Stimulated activated CD4-positive, alpha-beta T cell treated with anti-CD3 and anti-CD28 coated beads, Interleukin-2, amount 100 ng/mL, for 24 hours (primary cell): ENCODE measurements at regions not wholly inside any gene's neighbourhood (a gene's known extent, or its start where the extent isn't known, plus 50 kb on each side); places are given as distances from the start of the nearest gene placed in this dataset.
"Not testable (repeated sequence)": the region's sequence is repeated elsewhere in the genome, so short reads cannot be mapped to it uniquely, and the experiment has no call there.

ENCODE experiments used
- DNase-seq, 2 donors: peaks; one replicate each; pipeline ENCODE4 v3.0.0-alpha.2; 2020

DNA sequence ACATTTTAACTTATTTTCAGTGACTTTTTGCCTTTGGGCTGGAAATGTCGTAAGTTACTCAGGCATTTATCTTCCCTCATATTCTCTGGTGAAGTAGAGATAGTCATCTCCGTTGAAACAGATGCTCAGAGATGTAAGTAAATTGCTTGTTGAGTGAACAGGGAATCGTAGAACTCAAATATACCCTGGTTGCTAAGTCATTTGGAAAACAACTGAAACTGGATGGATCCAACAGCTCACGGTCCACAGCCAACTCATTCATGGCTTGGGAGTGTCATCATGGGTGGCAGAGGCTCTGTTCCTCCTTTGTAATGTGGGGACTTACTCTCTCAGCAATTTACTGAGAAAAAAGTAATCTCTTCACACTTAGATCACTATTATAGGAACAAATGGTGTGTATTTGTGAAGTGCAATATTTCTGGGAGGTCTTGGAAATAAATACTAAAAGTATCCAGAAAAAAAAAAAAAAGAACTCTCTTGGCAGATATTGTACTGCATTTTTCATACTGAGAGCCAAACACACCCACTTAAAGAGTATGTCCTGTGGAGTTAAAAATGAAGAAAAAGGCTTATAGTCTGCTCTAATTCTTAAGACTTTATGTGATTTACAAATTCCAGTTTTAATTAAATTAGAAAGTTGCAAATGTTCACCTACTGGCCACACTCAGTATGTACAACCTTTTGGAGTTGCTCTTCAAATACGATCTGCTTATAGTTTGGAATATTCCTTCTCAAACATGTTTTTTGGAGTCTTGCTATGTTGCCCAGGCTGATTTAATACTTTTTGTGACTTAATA, 107.4 kb downstream of the LEPR start:
- no peak for DNase-seq

DNA sequence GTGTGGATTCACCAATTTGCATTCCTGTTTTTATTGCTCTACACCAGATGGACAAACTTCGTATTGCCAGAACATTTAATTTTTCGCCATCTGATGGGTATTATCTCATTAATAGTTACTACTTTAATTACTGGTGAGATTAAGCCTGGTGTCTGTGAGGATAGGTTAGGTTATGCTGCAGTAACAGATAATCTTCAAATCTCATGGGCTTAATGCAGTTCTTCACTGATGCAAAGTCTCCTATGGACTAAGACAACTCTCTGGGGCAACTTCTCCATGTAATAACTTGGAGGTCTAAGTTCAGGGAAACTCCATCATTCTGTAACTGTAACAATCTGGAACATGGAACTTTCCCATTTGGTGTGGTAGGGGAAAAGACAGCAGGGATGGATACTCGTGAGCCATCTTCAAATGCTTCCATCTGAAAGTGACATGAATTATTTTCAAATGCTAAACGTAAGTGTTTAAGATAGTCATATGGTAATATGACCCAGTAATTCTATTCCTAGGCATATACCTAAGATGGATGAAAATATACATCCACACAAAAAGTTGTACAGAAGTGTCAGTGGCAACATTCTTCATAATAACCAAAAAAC, 111.6 kb downstream of the LEPR start:
- no peak for DNase-seq

DNA sequence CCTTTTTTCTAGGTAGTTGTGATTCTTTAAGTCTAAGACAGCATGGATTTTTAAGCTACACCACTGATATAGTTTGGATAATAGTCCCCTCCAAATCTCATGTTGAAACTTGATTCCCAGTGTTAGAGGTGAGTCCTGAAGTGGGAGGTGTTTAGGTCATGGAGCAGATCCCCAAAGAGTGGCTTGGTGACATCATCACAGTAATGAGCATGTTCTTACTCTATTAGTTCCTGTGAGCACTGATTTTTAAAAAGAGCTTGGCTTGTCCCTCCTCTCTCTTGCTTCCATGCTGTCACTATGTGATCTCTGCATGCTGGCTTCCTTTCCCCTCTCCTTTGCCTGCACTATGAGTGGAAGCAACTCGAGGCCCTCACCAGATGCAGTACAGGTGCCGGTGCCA, 115.5 kb downstream of the LEPR start:
- no peak for DNase-seq

DNA sequence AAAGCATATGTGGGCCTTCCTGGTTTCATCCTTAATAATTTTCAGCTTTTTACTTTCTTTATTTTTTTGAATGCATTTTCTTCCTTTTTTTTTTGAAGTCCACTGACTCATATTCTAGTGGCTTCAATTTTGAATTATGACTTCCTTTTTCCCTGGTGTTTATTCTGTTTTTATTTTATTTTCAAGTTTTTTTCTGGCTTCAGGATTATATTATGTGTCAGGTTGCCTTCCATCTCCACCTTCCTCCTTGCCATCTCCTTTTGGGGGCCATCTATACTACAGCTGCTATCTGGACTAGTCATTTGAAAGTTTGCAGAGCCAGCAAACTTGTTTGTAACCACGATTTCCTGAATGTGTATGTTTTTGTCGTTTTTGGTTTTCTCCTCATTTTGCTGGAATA, 117.6 kb downstream of the LEPR start:
- no peak for DNase-seq

DNA sequence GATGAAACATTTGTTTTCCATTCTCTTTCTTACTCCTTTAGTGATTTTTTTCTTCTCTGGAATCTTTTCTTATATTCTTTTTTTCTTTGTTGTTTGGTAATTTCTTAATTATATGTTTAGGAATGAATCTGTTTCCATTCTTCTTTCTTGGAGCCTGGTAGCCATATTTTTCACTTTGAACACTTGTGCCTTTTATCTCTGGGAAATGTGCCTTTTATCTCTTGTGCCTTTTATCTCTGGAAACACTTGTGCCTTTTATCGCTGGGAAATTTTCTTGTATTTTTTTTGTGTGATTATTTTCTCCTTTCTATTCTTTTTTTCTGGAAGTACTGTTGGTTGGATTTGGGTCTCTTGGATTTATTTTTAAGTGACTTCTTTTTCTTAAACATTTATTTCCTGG, 118.2 kb downstream of the LEPR start:
- no peak for DNase-seq

DNA sequence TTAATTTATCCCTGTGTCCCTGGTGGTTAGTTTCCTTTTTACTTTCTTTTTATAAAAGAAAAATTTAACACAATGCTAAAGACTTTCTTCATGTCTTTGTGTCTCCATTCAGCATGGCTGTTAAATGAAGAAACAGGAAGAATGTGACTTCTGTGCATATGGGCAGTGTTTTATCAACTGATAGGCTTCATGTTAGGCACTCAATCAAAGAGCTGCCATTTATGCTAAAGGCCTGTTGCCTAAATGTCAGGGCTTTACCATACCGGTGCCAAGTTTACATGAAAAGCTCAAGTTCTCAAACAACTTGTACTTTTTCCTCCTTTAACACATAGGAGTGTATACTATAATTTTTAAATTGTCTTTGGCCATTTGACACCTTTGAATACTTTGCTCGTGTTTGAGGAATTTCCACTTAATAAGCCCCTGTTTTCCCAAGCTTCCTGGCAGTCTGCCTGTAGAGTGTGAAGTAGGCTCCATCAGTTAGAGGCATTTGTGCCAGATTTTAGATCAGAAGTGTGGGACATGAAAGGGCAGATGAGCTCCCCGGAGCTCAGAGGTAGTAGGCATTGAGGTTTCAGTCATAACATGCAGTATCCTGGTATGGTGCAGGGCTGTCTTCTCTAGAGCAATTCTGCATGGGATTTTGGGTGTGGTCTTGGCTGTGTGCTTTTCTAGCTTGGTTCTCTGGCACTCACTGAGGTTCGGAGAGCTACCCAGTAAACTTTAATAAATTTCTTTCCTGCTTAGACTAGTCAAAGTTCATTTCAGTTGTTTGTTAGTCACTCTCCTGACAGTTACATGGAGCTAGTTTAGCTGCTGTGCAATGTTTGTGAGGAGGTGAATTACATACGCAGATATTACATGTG, 119.0 kb downstream of the LEPR start:
- no peak for DNase-seq

DNA sequence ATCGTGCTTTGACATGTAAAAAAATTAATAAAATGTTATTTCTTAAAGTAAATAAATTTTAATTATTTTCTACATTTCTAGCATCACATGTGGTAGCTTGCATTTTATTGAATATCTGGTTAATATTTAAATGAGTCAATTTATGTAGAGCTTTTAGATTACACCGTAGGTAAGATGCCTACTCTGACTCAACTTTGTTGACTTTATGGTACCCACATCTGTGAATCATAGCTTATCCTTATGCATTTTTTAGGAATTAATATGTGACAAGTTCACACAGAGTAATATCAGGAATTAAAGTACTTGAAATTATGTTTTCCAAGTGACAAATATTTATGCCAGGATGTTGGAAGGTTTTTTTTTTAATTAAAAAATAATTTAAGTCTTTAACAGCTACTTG, 120.7 kb downstream of the LEPR start:
- no peak for DNase-seq

DNA sequence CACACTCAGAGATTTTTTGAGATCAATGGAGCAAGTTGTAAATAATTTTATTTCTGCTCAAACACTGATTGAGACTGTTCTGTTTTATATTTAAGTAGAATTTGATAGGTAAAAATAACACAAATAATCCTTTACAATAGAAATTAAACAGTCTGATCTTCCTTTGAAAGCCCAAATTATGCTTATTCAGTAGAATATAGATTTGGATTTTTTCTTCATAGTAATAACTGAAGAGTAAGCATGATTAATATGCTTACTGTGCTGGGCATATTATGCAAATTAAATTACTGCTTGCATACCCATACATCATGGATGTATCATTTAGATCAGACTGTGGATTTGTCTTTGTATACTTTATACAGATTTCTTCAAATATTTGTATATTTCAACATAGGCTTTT, 121.4 kb downstream of the LEPR start:
- no peak for DNase-seq

DNA sequence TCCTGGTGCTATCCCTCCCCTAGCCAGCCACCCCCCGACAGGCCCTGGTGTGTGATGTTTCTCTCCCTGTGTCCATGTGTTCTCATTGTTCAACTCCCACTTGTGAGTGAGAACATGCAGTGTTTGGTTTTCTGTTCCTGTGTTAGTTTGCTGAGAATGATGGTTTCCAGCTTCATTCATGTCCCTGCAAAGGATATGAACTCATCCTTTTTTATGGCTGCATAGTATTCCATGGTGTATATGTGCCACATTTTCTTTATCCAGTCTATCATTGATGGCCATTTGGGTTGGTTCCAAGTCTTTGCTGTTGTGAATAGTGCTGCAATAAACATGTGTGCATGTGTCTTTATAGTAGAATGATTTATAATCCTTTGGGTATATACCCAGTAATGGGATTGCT, 122.1 kb downstream of the LEPR start:
- DNase-seq: not testable (repeated sequence)

DNA sequence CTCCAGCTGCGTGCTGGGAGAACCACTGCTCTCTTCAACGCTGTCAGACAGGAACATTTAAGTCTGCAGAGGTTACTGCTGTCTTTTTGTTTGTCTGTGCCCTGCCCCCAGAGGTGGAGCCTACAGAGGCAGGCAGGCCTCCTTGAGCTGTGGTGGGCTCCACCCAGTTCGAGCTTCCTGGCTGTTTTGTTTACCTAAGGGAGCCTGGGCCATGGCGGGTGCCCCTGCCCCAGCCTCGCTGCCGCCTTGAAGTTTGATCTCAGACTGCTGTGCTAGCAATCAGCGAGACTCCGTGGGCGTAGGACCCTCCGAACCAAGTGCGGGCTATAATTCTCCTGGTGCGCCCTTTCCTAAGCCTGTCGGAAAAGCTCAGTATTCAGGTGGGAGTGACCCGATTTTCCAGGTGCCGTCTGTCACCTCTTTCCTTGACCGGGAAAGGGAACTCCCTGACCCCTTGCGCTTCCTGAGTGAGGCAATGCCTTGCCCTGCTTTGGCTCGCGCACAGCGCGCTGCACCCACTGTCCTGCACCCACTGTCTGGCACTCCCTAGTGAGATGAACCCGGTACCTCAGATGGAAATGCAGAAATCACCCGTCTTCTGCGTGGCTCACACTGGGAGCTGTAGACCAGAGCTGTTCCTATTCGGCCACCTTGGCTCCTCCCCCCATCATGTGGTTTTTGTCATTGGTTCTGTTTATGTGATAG, 130.0 kb downstream of the LEPR start:
- DNase-seq: not testable (repeated sequence)

DNA sequence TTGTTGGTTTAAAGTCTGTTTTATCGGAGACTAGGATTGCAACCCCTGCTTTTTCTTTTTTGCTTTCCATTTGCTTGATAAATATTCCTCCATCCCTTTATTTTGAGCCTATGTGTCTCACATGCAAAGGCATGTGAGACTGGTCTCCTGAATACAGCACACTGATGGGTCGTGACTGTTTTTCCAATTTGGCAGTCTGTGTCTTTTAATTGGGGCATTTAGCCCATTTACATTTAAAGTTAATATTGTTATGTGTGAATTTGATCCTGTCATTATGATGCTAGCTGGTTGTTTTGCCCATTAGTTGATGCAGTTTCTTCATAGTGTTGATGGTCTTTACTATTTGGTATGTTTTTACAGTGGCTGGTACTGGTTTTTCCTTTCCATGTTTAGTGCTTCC, 132.0 kb downstream of the LEPR start:
- not testable (repeated sequence) for DNase-seq

DNA sequence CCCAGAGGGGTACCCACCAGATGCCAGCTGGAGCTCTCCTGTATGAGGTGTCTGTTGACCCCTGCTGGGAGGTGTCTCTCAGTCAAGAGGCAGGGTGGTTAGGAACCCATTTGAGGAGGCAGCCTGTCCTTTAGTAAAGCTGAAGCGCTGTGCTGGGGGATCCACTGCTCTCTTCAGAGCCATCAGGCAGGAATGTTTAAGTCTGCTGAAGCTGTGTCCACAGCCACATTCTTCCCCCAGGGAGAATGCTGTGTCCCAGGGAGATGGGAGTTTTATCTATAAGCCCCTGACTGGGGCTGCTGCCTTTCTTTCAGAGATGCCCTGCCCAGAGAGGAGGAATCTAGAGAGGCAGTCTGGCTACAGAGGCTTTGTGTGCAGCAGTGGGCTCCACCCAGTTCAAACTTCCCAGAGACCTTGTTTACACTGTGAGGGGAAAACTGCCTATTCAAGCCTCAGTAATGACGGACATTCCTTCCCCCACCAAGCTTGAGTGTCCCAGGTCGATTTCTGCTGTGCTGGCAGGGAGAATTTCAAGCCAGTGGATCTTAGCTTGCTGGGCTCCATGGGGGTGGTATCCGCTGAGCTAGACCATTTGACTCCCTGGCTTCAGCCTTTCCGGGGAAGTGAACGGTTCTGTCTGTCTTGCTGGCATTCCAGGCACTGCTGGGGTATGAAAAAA, 133.8 kb downstream of the LEPR start:
- DNase-seq: not testable (repeated sequence)

DNA sequence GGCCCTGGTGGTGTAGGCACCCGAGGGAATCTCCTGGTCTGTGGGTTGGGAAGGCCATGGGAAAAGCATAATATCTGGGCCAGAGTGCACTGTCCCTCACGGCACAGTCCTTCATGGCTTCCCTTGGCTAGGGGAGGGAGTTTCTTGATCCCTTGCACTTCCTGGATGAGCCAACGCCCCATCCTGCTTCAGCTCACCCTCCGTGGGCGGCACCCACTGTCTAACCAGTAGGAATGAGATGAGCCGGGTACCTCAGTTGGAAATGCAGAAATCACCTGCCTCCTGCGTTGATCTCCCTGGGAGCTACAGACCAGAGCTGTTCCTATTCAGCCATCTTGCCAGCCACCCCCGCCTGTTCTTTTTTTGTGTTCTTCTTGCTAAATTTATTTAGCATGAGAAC, 134.4 kb downstream of the LEPR start:
- DNase-seq: no peak

DNA sequence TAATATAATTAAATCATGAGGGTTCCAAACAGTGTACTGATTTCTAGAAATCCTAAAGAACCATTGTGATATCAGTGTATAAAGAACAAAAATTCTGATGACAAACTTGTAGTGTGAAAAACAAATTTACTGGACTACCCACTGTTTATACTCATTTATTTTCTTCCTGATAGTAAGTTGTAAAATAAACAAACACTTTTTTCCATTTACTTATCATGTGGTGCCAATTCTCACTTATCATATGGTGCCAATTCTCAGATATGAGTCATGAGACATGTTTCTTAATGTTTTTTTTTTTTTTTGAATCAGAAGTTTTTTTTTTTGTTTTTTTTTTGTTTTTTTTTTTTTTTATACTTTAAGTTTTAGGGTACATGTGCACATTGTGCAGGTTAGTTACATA, 137.7 kb downstream of the LEPR start:
- DNase-seq: no peak

DNA sequence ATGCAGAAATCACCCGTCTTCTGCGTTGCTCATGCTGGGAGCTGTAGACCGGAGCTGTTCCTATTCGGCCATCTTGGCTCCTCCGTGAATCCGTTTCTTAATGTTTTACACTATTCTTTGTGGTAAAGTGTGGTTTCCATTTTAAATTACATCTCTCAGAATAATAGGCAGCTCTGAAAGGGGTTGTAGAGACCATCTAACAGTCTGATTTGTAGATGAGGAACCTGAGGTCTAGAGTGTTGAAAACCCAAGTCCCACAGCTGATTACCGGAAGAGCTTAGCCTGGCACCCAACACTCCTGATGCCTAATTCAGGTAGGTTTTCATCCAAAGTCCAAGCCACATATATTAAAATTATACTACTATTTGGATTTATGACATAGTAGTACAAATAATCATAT, 144.0 kb downstream of the LEPR start:
- DNase-seq: no peak

DNA sequence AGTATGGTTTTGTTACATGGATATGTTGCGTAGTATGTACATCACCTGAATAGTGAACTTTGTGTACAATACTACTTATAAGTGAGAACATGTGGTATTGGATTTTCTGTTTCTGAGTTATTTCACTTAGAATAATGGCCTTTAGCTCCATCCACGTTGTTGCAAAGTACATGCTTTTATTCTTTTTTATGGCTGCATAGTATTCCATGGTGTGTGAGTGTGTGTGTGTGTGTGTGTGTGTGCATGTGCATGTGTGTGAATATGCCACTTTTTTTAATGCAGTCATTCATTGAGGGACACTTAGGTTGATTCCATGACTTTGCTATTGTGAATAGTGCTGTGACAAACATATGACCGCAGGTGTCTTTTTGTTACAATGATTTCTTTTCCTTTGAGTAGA, 147.8 kb downstream of the LEPR start:
- DNase-seq: no peak

DNA sequence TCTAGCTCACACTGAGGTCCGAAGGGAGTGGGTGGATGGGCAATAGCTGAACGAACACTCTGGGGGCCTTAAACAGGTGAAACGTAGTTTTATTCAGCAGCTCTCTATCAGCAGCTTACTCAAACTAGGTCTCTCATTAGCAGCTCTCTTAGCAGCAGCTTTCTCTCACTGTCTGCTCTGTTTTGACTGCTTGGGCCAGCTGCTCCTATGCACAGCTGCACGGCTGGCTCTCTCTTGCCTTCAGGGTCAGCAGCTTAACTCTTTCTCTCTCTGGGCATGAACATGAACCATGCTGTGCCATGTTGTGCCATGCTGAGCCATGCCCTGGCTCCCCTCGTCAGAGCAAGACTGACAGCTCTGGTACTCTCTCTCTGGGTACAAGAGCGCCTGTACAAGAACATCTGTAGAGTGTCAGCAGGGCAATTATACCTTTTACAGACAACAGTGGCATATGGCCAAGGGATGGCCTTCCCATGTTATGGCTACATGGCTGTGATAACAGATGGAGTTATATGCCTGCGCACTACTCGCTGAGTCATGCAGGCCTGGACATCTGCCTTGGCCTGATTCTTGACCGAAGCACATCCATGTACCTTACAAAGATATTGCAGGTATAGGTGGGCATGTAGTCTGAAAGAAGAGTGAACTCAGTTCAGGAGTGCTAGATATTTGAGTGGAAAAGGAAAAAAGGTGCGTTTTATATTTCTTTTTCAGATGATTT, 152.4 kb downstream of the LEPR start:
- no peak for DNase-seq

DNA sequence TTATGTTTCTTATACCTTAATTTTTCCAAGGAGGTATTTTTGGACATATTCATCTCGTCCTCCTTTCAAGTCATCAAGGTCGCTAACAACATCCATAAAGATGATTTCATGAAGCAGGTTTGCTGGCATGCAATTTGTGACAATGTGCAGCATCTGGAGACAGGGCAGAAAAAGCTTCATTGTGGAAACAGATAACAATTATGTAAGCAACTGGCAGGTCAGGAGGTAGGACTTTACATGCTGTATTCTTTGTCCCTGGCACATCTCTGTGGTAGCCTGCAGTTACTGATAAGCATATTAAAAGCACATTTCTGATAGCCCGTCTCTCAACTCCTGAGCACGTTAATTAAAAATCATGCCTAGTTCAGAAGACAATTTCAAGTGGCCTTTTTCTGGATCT, 156.8 kb downstream of the LEPR start:
- no peak for DNase-seq

DNA sequence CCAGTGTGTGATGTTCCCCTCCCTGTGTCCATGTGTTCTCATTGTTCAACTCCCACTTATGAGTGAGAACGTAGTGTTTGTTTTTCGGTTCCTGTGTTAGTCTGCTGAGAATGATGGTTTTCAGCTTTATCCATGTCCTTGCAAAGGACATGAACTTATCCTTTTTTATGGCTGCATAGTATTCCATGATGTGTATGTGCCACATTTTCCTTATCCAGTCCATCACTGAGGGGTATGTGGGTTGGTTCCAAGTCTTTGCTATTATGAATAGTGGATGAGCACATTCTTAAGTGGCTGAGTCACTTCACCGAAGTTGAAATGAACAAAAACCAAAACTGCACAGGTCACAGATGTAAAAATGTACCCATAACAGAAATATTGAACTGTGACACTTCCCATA, 157.5 kb downstream of the LEPR start:
- not testable (repeated sequence) for DNase-seq

DNA sequence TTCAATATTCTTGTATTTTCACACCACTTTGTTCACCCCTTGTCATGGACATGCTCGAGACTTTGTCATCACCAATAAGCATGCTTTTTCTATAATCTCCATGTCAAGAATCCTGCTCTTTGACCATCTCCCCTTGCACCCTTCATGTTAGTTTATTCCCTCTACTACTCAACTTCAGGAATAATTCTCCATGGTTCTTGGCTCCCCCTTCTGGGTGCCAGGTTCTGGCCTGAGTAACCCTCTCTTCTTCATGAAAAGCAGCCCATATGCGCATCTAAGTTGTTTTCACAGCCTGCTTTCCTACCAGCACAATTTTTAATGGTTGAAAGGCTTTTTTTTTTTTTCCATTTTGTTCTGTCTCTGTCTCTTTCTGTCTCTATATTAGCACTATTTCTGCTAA, 160.7 kb downstream of the LEPR start:
- DNase-seq: no peak

DNA sequence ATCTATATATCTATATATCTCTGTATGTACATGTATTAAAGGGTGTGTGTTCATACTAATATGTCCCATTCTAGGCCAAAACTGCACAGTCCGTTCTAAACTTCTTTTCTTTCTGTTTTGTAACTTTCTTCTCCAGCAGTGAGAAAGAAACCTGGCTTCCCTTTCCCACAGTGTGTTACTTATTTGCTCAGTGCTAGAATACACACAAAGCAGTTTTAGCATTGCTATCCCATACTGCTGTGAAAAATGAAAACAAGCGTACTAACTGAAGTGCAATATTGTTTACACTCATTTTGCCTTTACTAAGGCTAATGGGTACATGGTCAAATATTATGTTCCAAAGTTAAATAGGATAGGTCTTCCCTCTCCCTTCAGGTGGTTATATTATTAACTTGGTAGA, 163.9 kb downstream of the LEPR start:
- DNase-seq: no peak

DNA sequence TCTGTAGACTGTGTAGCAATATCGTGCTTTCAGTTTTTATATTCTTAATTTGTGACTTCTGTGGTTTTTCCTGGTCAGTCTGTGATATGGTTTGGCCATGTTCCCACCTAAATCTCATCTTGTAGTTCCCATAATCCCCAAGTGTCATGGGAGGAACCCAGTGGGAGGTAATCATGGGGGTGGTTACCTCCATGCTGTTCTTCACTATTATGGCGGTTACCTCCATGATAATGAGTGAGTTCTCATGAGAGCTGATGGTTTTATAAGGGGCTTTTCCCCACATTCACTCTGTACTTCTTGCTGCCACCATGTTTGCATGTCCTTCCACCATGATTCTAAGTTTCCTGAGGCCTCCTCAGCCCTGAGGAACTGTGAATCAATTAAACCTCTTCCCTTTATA, 169.8 kb downstream of the LEPR start:
- no peak for DNase-seq
